ENCODE measurements at regions not wholly inside any gene's neighbourhood (a gene's known extent, or its start where the extent isn't known, plus 50 kb on each side); places are given as distances from the start of the nearest gene placed in this dataset.

- no peak for TF ChIP-seq SETDB1 (IDR thresholded peaks at IDR 0.05; ENCODE audit: insufficient read length, low read length)
- TF ChIP-seq ZNF660 (tag by site-specific recombination; IDR thresholded peaks at IDR 0.05) = no peak
- TF ChIP-seq KLF10 (tag by site-specific recombination; IDR thresholded peaks at IDR 0.05) = no peak
- no peak for TF ChIP-seq ZNF174 (tag by site-specific recombination; IDR thresholded peaks at IDR 0.05)
- TF ChIP-seq PATZ1 (tag by site-specific recombination; IDR thresholded peaks at IDR 0.05) = no peak
- no peak for TF ChIP-seq ZNF423 (tag by site-specific recombination; IDR thresholded peaks at IDR 0.05)
- no peak for TF ChIP-seq ZNF26 (tag by site-specific recombination; IDR thresholded peaks at IDR 0.05)
- TF ChIP-seq ZNF623 (tag by site-specific recombination; IDR thresholded peaks at IDR 0.05) = no peak
- TF ChIP-seq IKZF3 (tag by site-specific recombination; IDR thresholded peaks at IDR 0.05) = no peak
Observed at GRCh38 chr6:167662075-167662880, 164.4 kb upstream of the AFDN start (continued).

GRCh38 chr6:167662881-167663205, 163.9 kb upstream of the AFDN start:
- no peaks in the 10 kb centered on the region for H3K4me1 ChIP-seq (ENCODE audit: control insufficient read depth, insufficient read depth, low read length)
- POLR2A ChIA-PET = no interaction called here

More at GRCh38 chr6:167662881-167663205, 163.9 kb upstream of the AFDN start:
- Histone ChIP-seq H3K9me3 (ENCODE audit: control insufficient read depth, insufficient read depth, low read depth, low read length) (no peaks in the 10 kb centered on the region), H3K36me3 (ENCODE audit: control insufficient read depth in 2 of 2, insufficient read depth in 1 of 2, low read length in 2 of 2) (no peaks in the 10 kb centered on the region), H3K27ac (ENCODE audit: extremely low read depth, low read depth, low read length) (no peak overlapping the region), H3K4me3 (ENCODE audit: low read depth, low read length) (no peak overlapping the region)
- CTCF ChIA-PET = no interaction called here
- no peak for TF ChIP-seq ZNF174 (tag by site-specific recombination; IDR thresholded peaks at IDR 0.05)
- TF ChIP-seq ZNF26 (tag by site-specific recombination; IDR thresholded peaks at IDR 0.05) = no peak
- no peak for TF ChIP-seq ZNF311 (tag by site-specific recombination; IDR thresholded peaks at IDR 0.05; ENCODE audit: borderline replicate concordance)
- TF ChIP-seq ZNF114 (tag by site-specific recombination; IDR thresholded peaks at IDR 0.05) = no peak
- no peak for TF ChIP-seq FEZF1 (tag by site-specific recombination; IDR thresholded peaks at IDR 0.05)
- TF ChIP-seq ZSCAN18 (tag by site-specific recombination; IDR thresholded peaks at IDR 0.05) = no peak
- no peak for TF ChIP-seq GLI2 (tag by site-specific recombination; IDR thresholded peaks at IDR 0.05; ENCODE audit: borderline replicate concordance, low read depth)
- TF ChIP-seq ZNF2 (tag by site-specific recombination; IDR thresholded peaks at IDR 0.05) = no peak
- no peak for TF ChIP-seq ZBTB49 (tag by site-specific recombination; IDR thresholded peaks at IDR 0.05; ENCODE audit: low read depth)
- no peak for TF ChIP-seq BCL11B (tag by site-specific recombination; IDR thresholded peaks at IDR 0.05; ENCODE audit: low read depth)
- TF ChIP-seq ZNF292 (tag by site-specific recombination; IDR thresholded peaks at IDR 0.05; ENCODE audit: borderline replicate concordance, low read depth) = no peak
- no peak for TF ChIP-seq ZNF629 (tag by site-specific recombination; IDR thresholded peaks at IDR 0.05)
- TF ChIP-seq, protein P1, sequence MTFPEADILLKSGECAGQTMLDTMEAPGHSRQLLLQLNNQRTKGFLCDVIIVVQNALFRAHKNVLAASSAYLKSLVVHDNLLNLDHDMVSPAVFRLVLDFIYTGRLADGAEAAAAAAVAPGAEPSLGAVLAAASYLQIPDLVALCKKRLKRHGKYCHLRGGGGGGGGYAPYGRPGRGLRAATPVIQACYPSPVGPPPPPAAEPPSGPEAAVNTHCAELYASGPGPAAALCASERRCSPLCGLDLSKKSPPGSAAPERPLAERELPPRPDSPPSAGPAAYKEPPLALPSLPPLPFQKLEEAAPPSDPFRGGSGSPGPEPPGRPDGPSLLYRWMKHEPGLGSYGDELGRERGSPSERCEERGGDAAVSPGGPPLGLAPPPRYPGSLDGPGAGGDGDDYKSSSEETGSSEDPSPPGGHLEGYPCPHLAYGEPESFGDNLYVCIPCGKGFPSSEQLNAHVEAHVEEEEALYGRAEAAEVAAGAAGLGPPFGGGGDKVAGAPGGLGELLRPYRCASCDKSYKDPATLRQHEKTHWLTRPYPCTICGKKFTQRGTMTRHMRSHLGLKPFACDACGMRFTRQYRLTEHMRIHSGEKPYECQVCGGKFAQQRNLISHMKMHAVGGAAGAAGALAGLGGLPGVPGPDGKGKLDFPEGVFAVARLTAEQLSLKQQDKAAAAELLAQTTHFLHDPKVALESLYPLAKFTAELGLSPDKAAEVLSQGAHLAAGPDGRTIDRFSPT (tag by site-specific recombination; IDR thresholded peaks at IDR 0.05) = no peak
- TF ChIP-seq, protein P2, sequence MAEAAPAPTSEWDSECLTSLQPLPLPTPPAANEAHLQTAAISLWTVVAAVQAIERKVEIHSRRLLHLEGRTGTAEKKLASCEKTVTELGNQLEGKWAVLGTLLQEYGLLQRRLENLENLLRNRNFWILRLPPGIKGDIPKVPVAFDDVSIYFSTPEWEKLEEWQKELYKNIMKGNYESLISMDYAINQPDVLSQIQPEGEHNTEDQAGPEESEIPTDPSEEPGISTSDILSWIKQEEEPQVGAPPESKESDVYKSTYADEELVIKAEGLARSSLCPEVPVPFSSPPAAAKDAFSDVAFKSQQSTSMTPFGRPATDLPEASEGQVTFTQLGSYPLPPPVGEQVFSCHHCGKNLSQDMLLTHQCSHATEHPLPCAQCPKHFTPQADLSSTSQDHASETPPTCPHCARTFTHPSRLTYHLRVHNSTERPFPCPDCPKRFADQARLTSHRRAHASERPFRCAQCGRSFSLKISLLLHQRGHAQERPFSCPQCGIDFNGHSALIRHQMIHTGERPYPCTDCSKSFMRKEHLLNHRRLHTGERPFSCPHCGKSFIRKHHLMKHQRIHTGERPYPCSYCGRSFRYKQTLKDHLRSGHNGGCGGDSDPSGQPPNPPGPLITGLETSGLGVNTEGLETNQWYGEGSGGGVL (tag by site-specific recombination; IDR thresholded peaks at IDR 0.05) = no peak
- TF ChIP-seq ZBTB48 (tag by site-specific recombination; IDR thresholded peaks at IDR 0.05) = no peak
